Renal pelvis (tissue), 1 donor: ENCODE measurements at regions not wholly inside any gene's neighbourhood (a gene's known extent, or its start where the extent isn't known, plus 50 kb on each side); places are given as distances from the start of the nearest gene placed in this dataset.

Experiments
- DNase-seq: peaks from one replicate; pipeline ENCODE4 v3.0.0-alpha.2; 2013

GRCh38 chr18:10225300-10225699 lies 229.1 kb upstream of the APCDD1 start:
- DNase-seq = no peak

GRCh38 chr18:10226971-10227370 lies 227.5 kb upstream of the APCDD1 start:
- DNase-seq = no peak

- no peak for DNase-seq
Measured at GRCh38 chr18:10228326-10228725, 226.1 kb upstream of the APCDD1 start.

- DNase-seq = no peak
Measured at GRCh38 chr18:10229458-10229857, 225.0 kb upstream of the APCDD1 start.

GRCh38 chr18:10230072-10230471 lies 224.4 kb upstream of the APCDD1 start:
- no peak for DNase-seq

- DNase-seq = no peak
Measured at GRCh38 chr18:10231220-10231619, 223.2 kb upstream of the APCDD1 start.

GRCh38 chr18:10232062-10232461 lies 222.4 kb upstream of the APCDD1 start:
- DNase-seq = no peak

GRCh38 chr18:10233082-10233875 lies 221.2 kb upstream of the APCDD1 start:
- DNase-seq = no peak

- DNase-seq = no peak
Measured at GRCh38 chr18:10234281-10234680, 220.2 kb upstream of the APCDD1 start.

GRCh38 chr18:10234912-10235660 lies 219.3 kb upstream of the APCDD1 start:
- DNase-seq = no peak

GRCh38 chr18:10235661-10235952 lies 218.8 kb upstream of the APCDD1 start:
- no peak for DNase-seq

GRCh38 chr18:10239103-10239502 lies 215.3 kb upstream of the APCDD1 start:
- no peak for DNase-seq

- DNase-seq = no peak
Measured at GRCh38 chr18:10239991-10240634, 214.3 kb upstream of the APCDD1 start.

- DNase-seq = no peak
Measured at GRCh38 chr18:10240973-10241372, 213.5 kb upstream of the APCDD1 start.

- no peak for DNase-seq
Measured at GRCh38 chr18:10241579-10241978, 212.9 kb upstream of the APCDD1 start.

GRCh38 chr18:10242936-10243680 lies 211.3 kb upstream of the APCDD1 start:
- DNase-seq = no peak

GRCh38 chr18:10244341-10244740 lies 210.1 kb upstream of the APCDD1 start:
- DNase-seq = no peak

- no peak for DNase-seq
Measured at GRCh38 chr18:10245031-10245845, 209.2 kb upstream of the APCDD1 start.

GRCh38 chr18:10245846-10246175 lies 208.6 kb upstream of the APCDD1 start:
- DNase-seq = no peak

- DNase-seq = peak; percentile 56
Measured at GRCh38 chr18:10247021-10247741, 207.3 kb upstream of the APCDD1 start.

- no peak for DNase-seq
Measured at GRCh38 chr18:10247742-10248082, 206.7 kb upstream of the APCDD1 start.
